Heart left ventricle (tissue), 13 donors: ENCODE measurements at regions not wholly inside any gene's neighbourhood (a gene's known extent, or its start where the extent isn't known, plus 50 kb on each side); places are given as distances from the start of the nearest gene placed in this dataset.

ENCODE experiments used
- CTCF ChIP-seq, 12 donors: fragments of 200-600 bp; sonication (generic) in 4 of 12; IDR thresholded peaks; one replicate each; pipeline versions ENCODE4 v1.5.0 to v1.8.0; 2018 to 2022; ENCODE audit warnings: antibody characterized with exemption in 12 of 12, mild to moderate bottlenecking in 5 of 12
- POLR2A ChIP-seq, 2 donors: fragments of 450-650 bp; IDR thresholded peaks; one replicate each; pipeline ENCODE4 v1.6.1; 2017; ENCODE audit warnings: antibody characterized with exemption in 2 of 2, mild to moderate bottlenecking in 2 of 2, moderate library complexity in 2 of 2
- donor health status: ischemic (EF 13 %, LVEDD 7.1; RV severe dilation, severe dysfunction).
- donor health status: DM: no; HTN: yes; CAD: no.
- donor health status: DM: no; HTN: no; CAD: no.
- donor health status: ischemic (EF 25% LVEDD 6.9; RV normal size, moderate dysfunction).
- donor health status: ischemic (EF 25% LVEDD 5.7; RV mildly dilated, moderate dysfunction).
- donor health status: ischemic (EF 35%, LVEDD 5.7; RV mildly dilated, moderate dysfunction).
- donor health status: nonischemic (EF 11% LVEDD 7.7; RV severe dilation, severe dysfunction).
- donor health status: DM: yes; HTN: yes; CAD: no.
- donor health status: PGD.
- donor health status: ischemic (EF 29% LVEDD 5.4; RV normal size, mild dysfunction).
- donor health status: nonischemic (EF 23%, LVEDD 6.1; RV moderate dilation, normal function).

GRCh38 chr13:87553142-87553541 is 118.0 kb upstream of the SLITRK5 start:
- TF ChIP-seq POLR2A (IDR thresholded peaks at IDR 0.05) (no peak), CTCF (IDR thresholded peaks at IDR 0.05) (no peak)
